WERI-Rb-1 (cell line): ENCODE measurements at regions not wholly inside any gene's neighbourhood (a gene's known extent, or its start where the extent isn't known, plus 50 kb on each side); places are given as distances from the start of the nearest gene placed in this dataset.

Experiments
- DNase-seq: peaks from one replicate; pipeline ENCODE4 v3.0.0-alpha.2; 2020
- H3K27ac ChIP-seq: fragments of 250-450 bp; sonication (Bioruptor Pico); 2 replicates; pipeline ENCODE4 v1.5.1; 2020; ENCODE audit warnings: mild to moderate bottlenecking, moderate library complexity
- H3K27me3 ChIP-seq: fragments of 250-450 bp; sonication (Bioruptor Pico); 2 replicates; pipeline ENCODE4 v1.5.1; 2021; ENCODE audit warnings: mild to moderate bottlenecking, low read depth, moderate library complexity; ENCODE audit not compliant: insufficient read depth, severe bottlenecking
- H3K36me3 ChIP-seq: fragments of 250-450 bp; sonication (Bioruptor Pico); 2 replicates; pipeline ENCODE4 v1.5.1; 2020; ENCODE audit warnings: mild to moderate bottlenecking, moderate library complexity
- H3K4me3 ChIP-seq: 2 replicates; pipeline ENCODE4 v1.5.1; 2011; ENCODE audit warnings: low read depth, mild to moderate bottlenecking, control low read depth, low read length
- H3K9me3 ChIP-seq: fragments of 250-450 bp; sonication (Bioruptor Pico); 2 replicates; pipeline ENCODE4 v1.5.1; 2021; ENCODE audit warnings: mild to moderate bottlenecking, moderate library complexity; ENCODE audit not compliant: severe bottlenecking
- CTCF ChIP-seq: IDR thresholded peaks from 2 replicates; pipeline ENCODE4 v1.5.1; 2011; ENCODE audit warnings: low read depth, mild to moderate bottlenecking, control low read depth, inconsistent platforms, low read length

DNA sequence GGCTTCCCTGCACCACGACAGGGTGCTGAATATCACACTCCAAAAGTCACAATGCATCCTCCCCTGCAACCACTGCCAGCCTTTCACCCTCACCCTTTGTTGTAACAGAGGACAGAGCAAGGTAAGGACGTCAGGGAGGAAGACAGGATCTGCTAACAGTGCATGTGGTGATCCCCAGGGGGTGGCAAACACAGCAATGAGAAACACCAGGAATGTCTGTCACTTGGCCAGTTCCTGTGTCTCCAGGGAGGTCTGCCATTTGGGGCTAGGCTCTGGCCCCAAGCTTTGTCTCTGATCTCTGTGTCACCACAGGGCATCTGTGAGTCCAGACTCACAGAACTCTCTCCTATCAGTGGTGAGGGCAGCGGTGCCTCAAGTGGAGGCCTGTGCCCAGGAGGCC lies 54.3 kb upstream of the SLC24A5 start:
- peaks cover 3% of the 10 kb centered on the region for H3K9me3 ChIP-seq
- no peak overlapping the region for H3K4me3 ChIP-seq
- no peak overlapping the region for H3K27ac ChIP-seq
- no peaks in the 10 kb centered on the region for H3K36me3 ChIP-seq
- no peak for TF ChIP-seq CTCF
- no peak for DNase-seq
- no peaks in the 10 kb centered on the region for H3K27me3 ChIP-seq
